ENCODE measurements at regions not wholly inside any gene's neighbourhood (a gene's known extent, or its start where the extent isn't known, plus 50 kb on each side); places are given as distances from the start of the nearest gene placed in this dataset.

GRCh38 chr2:42978175-42978886 lies 185.9 kb upstream of the HAAO start:
- no peak for TF ChIP-seq CTCF (conservative IDR thresholded peaks at IDR 0.05; ENCODE audit: low read depth, low read length)
- TF ChIP-seq EZH2 (IDR thresholded peaks at IDR 0.05; ENCODE audit: borderline replicate concordance, low read depth, low read length, poor library complexity, severe bottlenecking), result no peak
